Peyer's patch (tissue), 4 donors: ENCODE measurements at regions not wholly inside any gene's neighbourhood (a gene's known extent, or its start where the extent isn't known, plus 50 kb on each side); places are given as distances from the start of the nearest gene placed in this dataset.

Experiments used
- DNase-seq, 3 donors: peaks; one replicate each; pipeline ENCODE4 v3.0.0-alpha.2; 2017 to 2019
- H3K27ac ChIP-seq, 4 donors: fragments of 200-600 bp; sonication (generic); one replicate each; pipeline ENCODE4 v1.5.1; 2016 to 2019
- H3K27me3 ChIP-seq, 2 donors: fragments of 200-600 bp; sonication (generic); one replicate each; pipeline ENCODE4 v1.5.1; 2019
- H3K36me3 ChIP-seq, 3 donors: fragments of 200-600 bp; sonication (generic); one replicate each; pipeline ENCODE4 v1.5.1; 2016 to 2019
- H3K4me1 ChIP-seq, 4 donors: fragments of 200-600 bp; sonication (generic); one replicate each; pipeline ENCODE4 v1.5.1; 2016 to 2019
- H3K4me3 ChIP-seq, 4 donors: fragments of 200-600 bp; sonication (generic); 1 replicate in 3 of 4; 2 replicates in 1 of 4; pipeline ENCODE4 v1.5.1; 2016 to 2019; ENCODE audit warnings: mild to moderate bottlenecking in 1 of 4
- H3K9me3 ChIP-seq, 4 donors: fragments of 200-600 bp; sonication (generic); one replicate each; pipeline ENCODE4 v1.5.1; 2016 to 2019; ENCODE audit warnings: mild to moderate bottlenecking in 1 of 4
- CTCF ChIP-seq, 6 experiments: fragments of 450-650 bp in 4 of 6; fragments of 200-600 bp in 2 of 6; sonication (generic) in 1 of 6; IDR thresholded peaks; one replicate each; pipeline ENCODE4 v1.5.1; 2017 to 2019; ENCODE audit warnings: antibody characterized with exemption in 6 of 6, mild to moderate bottlenecking in 3 of 6, moderate library complexity in 1 of 6
- POLR2A ChIP-seq, 2 donors: fragments of 450-650 bp; IDR thresholded peaks; one replicate each; pipeline ENCODE4 v1.5.1; 2017; ENCODE audit warnings: antibody characterized with exemption in 2 of 2, mild to moderate bottlenecking in 2 of 2, moderate library complexity in 2 of 2

- no peaks in the 10 kb centered on the region for H3K27me3 ChIP-seq
- no peaks in the 10 kb centered on the region for H3K9me3 ChIP-seq
- TF ChIP-seq POLR2A (IDR thresholded peaks at IDR 0.05) = no peak
- TF ChIP-seq CTCF (IDR thresholded peaks at IDR 0.05) = no peak
- no peak overlapping the region for H3K27ac ChIP-seq
- no peak for DNase-seq
- no peak overlapping the region for H3K4me3 ChIP-seq
- no peaks in the 10 kb centered on the region for H3K4me1 ChIP-seq
- H3K36me3 ChIP-seq = no peaks in the 10 kb centered on the region
Measured at GRCh38 chr1:219432191-219432606, 180.7 kb downstream of the ZC3H11B start.

GRCh38 chr1:219430419-219430818 is 182.5 kb downstream of the ZC3H11B start:
- H3K27me3 ChIP-seq = no peaks in the 10 kb centered on the region
- no peaks in the 10 kb centered on the region for H3K36me3 ChIP-seq
- H3K27ac ChIP-seq = no peak overlapping the region
- no peak overlapping the region for H3K4me3 ChIP-seq
- no peaks in the 10 kb centered on the region for H3K9me3 ChIP-seq
- no peak for TF ChIP-seq POLR2A (IDR thresholded peaks at IDR 0.05)
- TF ChIP-seq CTCF (IDR thresholded peaks at IDR 0.05) = no peak
- no peak for DNase-seq
- H3K4me1 ChIP-seq = no peaks in the 10 kb centered on the region

DNA sequence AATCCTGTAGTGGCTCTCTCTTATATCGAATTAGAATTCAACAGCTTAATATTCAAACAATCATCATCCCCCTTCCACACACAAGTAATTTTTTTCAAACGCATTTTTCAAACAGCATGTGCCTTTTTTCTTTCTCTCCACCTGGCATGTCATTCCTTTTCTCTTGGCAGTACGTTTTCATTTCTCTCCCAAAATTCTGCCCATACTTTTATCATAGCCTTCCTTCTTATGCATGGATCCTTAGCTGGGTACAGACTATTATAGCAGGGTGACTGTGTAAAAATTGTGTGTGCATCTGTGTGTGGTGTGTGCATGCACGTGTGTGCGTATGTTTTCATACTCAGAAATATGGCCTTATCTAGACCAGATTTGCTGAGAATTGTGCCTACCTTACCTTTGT is 184.3 kb downstream of the ZC3H11B start:
- TF ChIP-seq CTCF (IDR thresholded peaks at IDR 0.05) (no peak), POLR2A (IDR thresholded peaks at IDR 0.05) (no peak)
- no peak overlapping the region for H3K27ac ChIP-seq
- H3K36me3 ChIP-seq = no peaks in the 10 kb centered on the region
- H3K9me3 ChIP-seq = no peaks in the 10 kb centered on the region
- DNase-seq = no peak
- no peaks in the 10 kb centered on the region for H3K4me1 ChIP-seq
- no peak overlapping the region for H3K4me3 ChIP-seq
- no peaks in the 10 kb centered on the region for H3K27me3 ChIP-seq

- H3K36me3 ChIP-seq = no peaks in the 10 kb centered on the region
- H3K27ac ChIP-seq = no peak overlapping the region
- H3K4me1 ChIP-seq = no peaks in the 10 kb centered on the region
- DNase-seq = no peak
- no peak for TF ChIP-seq CTCF (IDR thresholded peaks at IDR 0.05)
- H3K9me3 ChIP-seq = no peaks in the 10 kb centered on the region
- H3K27me3 ChIP-seq = no peaks in the 10 kb centered on the region
- H3K4me3 ChIP-seq = no peak overlapping the region
Measured at GRCh38 chr1:219427989-219428388, 184.9 kb downstream of the ZC3H11B start.

DNA sequence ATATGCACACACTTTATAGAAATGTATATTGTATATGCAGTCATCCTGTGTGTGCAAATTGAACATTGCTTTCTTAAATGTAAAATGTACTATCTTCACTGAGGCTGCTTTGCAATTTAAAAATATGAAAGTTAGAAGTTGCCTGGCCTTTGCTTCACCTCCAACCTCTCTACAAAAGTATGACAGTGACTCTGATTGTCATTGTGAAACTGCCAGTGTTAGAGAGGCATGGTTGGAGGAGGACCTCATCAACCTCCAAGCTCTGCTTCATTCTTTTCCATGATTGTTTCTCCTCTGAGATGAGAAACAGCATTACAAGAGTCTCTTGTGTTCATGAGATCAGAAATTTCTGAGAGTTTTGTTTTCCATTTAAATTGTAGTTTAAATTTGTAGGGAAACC is 185.5 kb downstream of the ZC3H11B start:
- Histone ChIP-seq H3K4me1 (no peaks in the 10 kb centered on the region), H3K27me3 (no peaks in the 10 kb centered on the region), H3K4me3 (no peak overlapping the region), H3K36me3 (no peaks in the 10 kb centered on the region), H3K9me3 (no peaks in the 10 kb centered on the region), H3K27ac (no peak overlapping the region)
- no peak for DNase-seq
- TF ChIP-seq CTCF (IDR thresholded peaks at IDR 0.05) (no peak), POLR2A (IDR thresholded peaks at IDR 0.05) (no peak)
